ENCODE measurements at regions not wholly inside any gene's neighbourhood (a gene's known extent, or its start where the extent isn't known, plus 50 kb on each side); places are given as distances from the start of the nearest gene placed in this dataset.

GRCh38 chr20:50367739-50368375, 142.3 kb upstream of the PTPN1 start:
- Histone ChIP-seq H3K4me3 (ENCODE audit: insufficient read depth, low read length, poor library complexity, severe bottlenecking) (no peak overlapping the region), H3K36me3 (ENCODE audit: low read length) (no peaks in the 10 kb centered on the region), H3K27ac (ENCODE audit: low read depth, low read length) (no peak overlapping the region), H3K4me2 (ENCODE audit: low read depth, low read length, poor library complexity, severe bottlenecking) (no peak overlapping the region), H3K9me3 (ENCODE audit: insufficient read depth, low read length) (no peaks in the 10 kb centered on the region), H3K27me3 (ENCODE audit: low read length) (no peaks in the 10 kb centered on the region), H3K79me2 (ENCODE audit: insufficient read depth, low read length) (no peaks in the 10 kb centered on the region), H2AFZ (ENCODE audit: low read depth, low read length, severe bottlenecking) (no peak overlapping the region), H4K20me1 (ENCODE audit: low read depth, low read length) (no peaks in the 10 kb centered on the region), H3F3A (ENCODE audit: insufficient read depth) (no peaks in the 10 kb centered on the region), H3K9me2 (replicated peaks; ENCODE audit: insufficient read depth, low read length) (no peaks in the 10 kb centered on the region), H3K9ac (ENCODE audit: low read length) (no peak overlapping the region)
- TF ChIP-seq EZH2phosphoT487 (conservative IDR thresholded peaks at IDR 0.05; ENCODE audit: low read length) (no peak), CTCF (IDR thresholded peaks at IDR 0.05; ENCODE audit: insufficient read depth, low read length, poor library complexity, severe bottlenecking) (no peak)

GRCh38 chr20:50368386-50368785, 141.8 kb upstream of the PTPN1 start:
- no peaks in the 10 kb centered on the region for H3K36me3 ChIP-seq (ENCODE audit: low read length)
- no peaks in the 10 kb centered on the region for H3K9me3 ChIP-seq (ENCODE audit: insufficient read depth, low read length)
- no peak overlapping the region for H3K4me2 ChIP-seq (ENCODE audit: low read depth, low read length, poor library complexity, severe bottlenecking)
- H3K4me3 ChIP-seq (ENCODE audit: insufficient read depth, low read length, poor library complexity, severe bottlenecking) = no peak overlapping the region
- H4K20me1 ChIP-seq (ENCODE audit: low read depth, low read length) = no peaks in the 10 kb centered on the region
- H3K27me3 ChIP-seq (ENCODE audit: low read length) = no peaks in the 10 kb centered on the region
- no peaks in the 10 kb centered on the region for H3K79me2 ChIP-seq (ENCODE audit: insufficient read depth, low read length)
- H3K9ac ChIP-seq (ENCODE audit: low read length) = no peak overlapping the region
- no peaks in the 10 kb centered on the region for H3F3A ChIP-seq (ENCODE audit: insufficient read depth)
- H3K27ac ChIP-seq (ENCODE audit: low read depth, low read length) = no peak overlapping the region
- no peak for TF ChIP-seq EZH2phosphoT487 (conservative IDR thresholded peaks at IDR 0.05; ENCODE audit: low read length)
- TF ChIP-seq CTCF (IDR thresholded peaks at IDR 0.05; ENCODE audit: insufficient read depth, low read length, poor library complexity, severe bottlenecking) = no peak
- no peak overlapping the region for H2AFZ ChIP-seq (ENCODE audit: low read depth, low read length, severe bottlenecking)
- H3K9me2 ChIP-seq (replicated peaks; ENCODE audit: insufficient read depth, low read length) = no peaks in the 10 kb centered on the region

GRCh38 chr20:50368813-50369224, 141.4 kb upstream of the PTPN1 start:
- no peaks in the 10 kb centered on the region for H3K9me2 ChIP-seq (replicated peaks; ENCODE audit: insufficient read depth, low read length)
- H3K36me3 ChIP-seq (ENCODE audit: low read length) = no peaks in the 10 kb centered on the region
- no peak overlapping the region for H3K4me3 ChIP-seq (ENCODE audit: insufficient read depth, low read length, poor library complexity, severe bottlenecking)
- no peak overlapping the region for H2AFZ ChIP-seq (ENCODE audit: low read depth, low read length, severe bottlenecking)
- H3K9ac ChIP-seq (ENCODE audit: low read length) = no peak overlapping the region
- no peak for TF ChIP-seq CTCF (IDR thresholded peaks at IDR 0.05; ENCODE audit: insufficient read depth, low read length, poor library complexity, severe bottlenecking)
- H4K20me1 ChIP-seq (ENCODE audit: low read depth, low read length) = no peaks in the 10 kb centered on the region
- H3K27me3 ChIP-seq (ENCODE audit: low read length) = no peaks in the 10 kb centered on the region
- H3F3A ChIP-seq (ENCODE audit: insufficient read depth) = no peaks in the 10 kb centered on the region
- H3K79me2 ChIP-seq (ENCODE audit: insufficient read depth, low read length) = no peaks in the 10 kb centered on the region
- no peak overlapping the region for H3K4me2 ChIP-seq (ENCODE audit: low read depth, low read length, poor library complexity, severe bottlenecking)
- H3K27ac ChIP-seq (ENCODE audit: low read depth, low read length) = no peak overlapping the region
- H3K9me3 ChIP-seq (ENCODE audit: insufficient read depth, low read length) = no peaks in the 10 kb centered on the region

All from SU-DHL-6 (cell line).